CD4-positive, CD25-positive, alpha-beta regulatory T cell (primary cell): ENCODE measurements at regions not wholly inside any gene's neighbourhood (a gene's known extent, or its start where the extent isn't known, plus 50 kb on each side); places are given as distances from the start of the nearest gene placed in this dataset.

ENCODE experiments used
- ATAC-seq, 2 donors: fragments of 150-1000 bp; cut with Tn5 transposase; one replicate each; pipeline ENCODE4 v1.10.0; 2021; ENCODE audit warnings: low read depth in 2 of 2, moderate number of reproducible peaks in 2 of 2, moderate library complexity in 1 of 2
- DNase-seq, 3 donors: peaks; one replicate each; pipeline versions ENCODE4 v3.0.0 to v3.0.0-alpha.2; 2012 to 2022; ENCODE audit warnings: mixed read lengths in 1 of 3
- H3K27ac ChIP-seq: one replicate; pipeline ENCODE4 v1.7.0; 2013; ENCODE audit warnings: mild to moderate bottlenecking, low read length; ENCODE audit not compliant: insufficient read depth, poor library complexity, severe bottlenecking
- H3K27me3 ChIP-seq: one replicate; pipeline ENCODE4 v1.7.0; 2013; ENCODE audit warnings: low read length; ENCODE audit not compliant: control insufficient read depth, insufficient read depth
- H3K36me3 ChIP-seq: one replicate; pipeline ENCODE4 v1.7.0; 2013; ENCODE audit warnings: mild to moderate bottlenecking, low read length, moderate library complexity; ENCODE audit not compliant: control insufficient read depth, insufficient read depth
- H3K4me1 ChIP-seq: 2 replicates; pipeline ENCODE4 v1.7.0; 2013; ENCODE audit warnings: mild to moderate bottlenecking, low read length; ENCODE audit not compliant: insufficient read depth, control insufficient read depth, poor library complexity, severe bottlenecking
- H3K4me3 ChIP-seq: one replicate; pipeline ENCODE4 v1.7.0; 2013; ENCODE audit warnings: low read depth, mild to moderate bottlenecking, low read length, moderate library complexity
- H3K9me3 ChIP-seq, 2 experiments: 1 replicate in 1 of 2; 2 replicates in 1 of 2; pipeline ENCODE4 v1.7.0; 2013; ENCODE audit warnings: low read length in 2 of 2, mild to moderate bottlenecking in 1 of 2, moderate library complexity in 1 of 2; ENCODE audit not compliant: control insufficient read depth in 2 of 2
- H3K27ac Mint-ChIP-seq, 3 donors: one replicate each; pipeline ENCODE4 v1.8.0; 2020 to 2022; ENCODE audit warnings: mild to moderate bottlenecking in 3 of 3, mixed read lengths in 3 of 3, moderate library complexity in 2 of 3
- H3K27me3 Mint-ChIP-seq: one replicate; pipeline ENCODE4 v1.8.0; 2022; ENCODE audit warnings: mild to moderate bottlenecking, mixed read lengths
- H3K36me3 Mint-ChIP-seq: one replicate; pipeline ENCODE4 v1.8.0; 2020; ENCODE audit warnings: mixed read lengths
- H3K4me1 Mint-ChIP-seq, 4 donors: one replicate each; pipeline ENCODE4 v1.8.0; 2020 to 2022; ENCODE audit warnings: mixed read lengths in 4 of 4, mild to moderate bottlenecking in 1 of 4
- H3K4me3 Mint-ChIP-seq, 4 donors: one replicate each; pipeline ENCODE4 v1.8.0; 2020 to 2022; ENCODE audit warnings: mild to moderate bottlenecking in 4 of 4, mixed read lengths in 4 of 4, moderate library complexity in 3 of 4
- H3K9me3 Mint-ChIP-seq, 7 donors: one replicate each; pipeline ENCODE4 v1.8.0; 2020 to 2022; ENCODE audit warnings: mixed read lengths in 7 of 7, mild to moderate bottlenecking in 3 of 7, moderate library complexity in 2 of 7

DNA sequence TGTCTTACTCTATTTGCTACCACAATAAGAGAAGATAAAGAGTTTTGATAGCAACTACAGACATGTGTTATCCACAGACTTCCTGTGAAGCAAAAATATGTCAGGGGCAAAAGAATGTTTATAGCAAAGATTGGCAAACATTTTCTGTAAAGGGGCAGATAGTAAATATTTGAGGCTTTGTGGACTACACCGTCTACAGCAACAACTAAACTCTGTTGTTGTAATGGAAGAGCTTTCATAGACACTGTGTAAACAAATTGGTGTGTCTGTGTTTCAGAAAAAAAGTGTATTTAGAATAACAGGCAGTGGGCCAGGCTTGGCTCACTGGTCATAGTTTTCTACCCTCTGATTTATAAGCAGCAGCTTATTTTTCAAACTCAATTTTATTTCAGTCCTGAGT, 521.4 kb downstream of the ANKRD7 start:
- Histone ChIP-seq H3K4me1 (no peaks in the 10 kb centered on the region), H3K27me3 (no peaks in the 10 kb centered on the region), H3K9me3 (no peaks in the 10 kb centered on the region), H3K36me3 (no peaks in the 10 kb centered on the region), H3K4me3 (no peak overlapping the region), H3K27ac (no peak overlapping the region)
- Mint-ChIP-seq H3K27ac (no peak overlapping the region), H3K4me3 (no peak overlapping the region), H3K4me1 (no peaks in the 10 kb centered on the region), H3K9me3 (peaks cover 0 to 16% (median 7%) of the 10 kb centered on the region in 7 donors), H3K36me3 (no peaks in the 10 kb centered on the region), H3K27me3 (no peaks in the 10 kb centered on the region)
- no peak for ATAC-seq
- DNase-seq: no peak

DNA sequence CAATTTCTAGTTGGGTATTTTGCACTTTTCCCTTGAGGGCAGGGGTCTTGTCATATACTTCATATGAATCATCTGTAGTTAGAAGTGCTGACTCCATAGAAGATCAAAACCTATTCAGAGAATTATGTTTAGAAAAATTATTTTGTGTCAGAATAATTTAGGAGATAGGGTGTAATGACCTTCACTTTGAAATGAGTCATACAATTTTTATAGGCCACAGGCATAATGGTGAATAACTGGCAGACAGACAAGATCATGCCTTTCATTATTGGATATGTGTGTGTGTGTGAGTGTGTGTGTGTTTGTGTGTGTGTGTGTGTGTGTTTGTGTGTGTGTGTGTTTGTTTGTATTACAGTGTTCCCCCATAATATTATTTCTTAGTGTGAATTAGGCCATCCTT, 523.0 kb downstream of the ANKRD7 start:
- Histone ChIP-seq H3K9me3 (no peaks in the 10 kb centered on the region), H3K4me1 (no peaks in the 10 kb centered on the region), H3K36me3 (no peaks in the 10 kb centered on the region), H3K27ac (no peak overlapping the region), H3K27me3 (no peaks in the 10 kb centered on the region), H3K4me3 (no peak overlapping the region)
- H3K27ac Mint-ChIP-seq: no peak overlapping the region
- no peaks in the 10 kb centered on the region for H3K36me3 Mint-ChIP-seq
- H3K9me3 Mint-ChIP-seq: peaks cover 0 to 20% (median 6%) of the 10 kb centered on the region in 7 donors
- no peak overlapping the region for H3K4me3 Mint-ChIP-seq
- H3K4me1 Mint-ChIP-seq: no peaks in the 10 kb centered on the region
- no peak for DNase-seq
- H3K27me3 Mint-ChIP-seq: no peaks in the 10 kb centered on the region
- no peak for ATAC-seq

DNA sequence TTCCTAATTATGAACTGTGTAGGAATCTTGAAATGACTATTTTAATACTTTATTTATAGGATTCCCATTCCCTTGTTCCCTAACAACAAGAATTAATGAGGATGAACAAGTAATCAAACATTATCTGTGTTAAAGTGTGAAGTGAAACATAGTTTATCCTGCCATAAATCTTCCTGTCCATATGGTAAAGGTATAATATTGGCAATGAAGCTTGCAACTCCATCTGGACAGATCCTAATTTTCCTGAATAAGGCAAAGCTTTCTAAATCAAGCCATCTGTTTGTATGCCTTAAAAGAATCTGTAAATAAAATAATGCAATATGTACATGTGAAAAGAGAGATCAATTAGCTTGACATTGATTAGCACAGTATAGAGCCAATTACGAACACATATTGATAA, 529.0 kb downstream of the ANKRD7 start:
- no peak overlapping the region for H3K4me3 Mint-ChIP-seq
- no peaks in the 10 kb centered on the region for H3K4me1 Mint-ChIP-seq
- no peaks in the 10 kb centered on the region for H3K9me3 ChIP-seq
- H3K9me3 Mint-ChIP-seq: peaks cover 0 to 14% (median 4%) of the 10 kb centered on the region in 7 donors
- H3K27ac ChIP-seq: no peak overlapping the region
- no peak overlapping the region for H3K4me3 ChIP-seq
- H3K4me1 ChIP-seq: no peaks in the 10 kb centered on the region
- H3K27me3 ChIP-seq: no peaks in the 10 kb centered on the region
- DNase-seq (no peak), ATAC-seq (no peak)
- no peaks in the 10 kb centered on the region for H3K27me3 Mint-ChIP-seq
- H3K36me3 ChIP-seq: no peaks in the 10 kb centered on the region
- no peak overlapping the region for H3K27ac Mint-ChIP-seq
- H3K36me3 Mint-ChIP-seq: no peaks in the 10 kb centered on the region

DNA sequence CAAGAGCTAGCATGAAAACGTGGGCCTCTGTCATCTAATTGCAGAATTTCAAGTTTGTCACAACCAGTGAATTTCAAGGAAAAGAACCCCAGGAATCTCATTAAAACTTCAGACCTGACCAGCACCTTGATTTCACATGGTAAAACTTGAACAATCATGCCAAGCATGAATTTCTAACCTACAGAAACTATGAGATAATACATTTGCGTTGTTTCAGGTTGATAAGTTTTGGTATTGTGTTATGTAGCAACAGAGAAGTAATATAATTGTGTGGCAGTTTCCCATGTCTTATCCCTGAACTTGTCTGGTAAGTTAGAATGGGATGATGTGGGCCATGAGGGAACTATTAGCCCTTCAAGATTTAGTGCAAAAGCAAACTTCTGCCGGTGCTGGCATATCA, 530.1 kb downstream of the ANKRD7 start:
- H3K9me3 Mint-ChIP-seq: peaks cover 0 to 14% (median 4%) of the 10 kb centered on the region in 7 donors
- no peaks in the 10 kb centered on the region for H3K36me3 Mint-ChIP-seq
- Histone ChIP-seq H3K4me1 (no peaks in the 10 kb centered on the region), H3K27me3 (no peaks in the 10 kb centered on the region), H3K36me3 (no peaks in the 10 kb centered on the region), H3K4me3 (no peak overlapping the region), H3K9me3 (no peaks in the 10 kb centered on the region), H3K27ac (no peak overlapping the region)
- DNase-seq (no peak), ATAC-seq (no peak)
- no peak overlapping the region for H3K4me3 Mint-ChIP-seq
- H3K27me3 Mint-ChIP-seq: no peaks in the 10 kb centered on the region
- H3K4me1 Mint-ChIP-seq: no peaks in the 10 kb centered on the region
- H3K27ac Mint-ChIP-seq: no peak overlapping the region

DNA sequence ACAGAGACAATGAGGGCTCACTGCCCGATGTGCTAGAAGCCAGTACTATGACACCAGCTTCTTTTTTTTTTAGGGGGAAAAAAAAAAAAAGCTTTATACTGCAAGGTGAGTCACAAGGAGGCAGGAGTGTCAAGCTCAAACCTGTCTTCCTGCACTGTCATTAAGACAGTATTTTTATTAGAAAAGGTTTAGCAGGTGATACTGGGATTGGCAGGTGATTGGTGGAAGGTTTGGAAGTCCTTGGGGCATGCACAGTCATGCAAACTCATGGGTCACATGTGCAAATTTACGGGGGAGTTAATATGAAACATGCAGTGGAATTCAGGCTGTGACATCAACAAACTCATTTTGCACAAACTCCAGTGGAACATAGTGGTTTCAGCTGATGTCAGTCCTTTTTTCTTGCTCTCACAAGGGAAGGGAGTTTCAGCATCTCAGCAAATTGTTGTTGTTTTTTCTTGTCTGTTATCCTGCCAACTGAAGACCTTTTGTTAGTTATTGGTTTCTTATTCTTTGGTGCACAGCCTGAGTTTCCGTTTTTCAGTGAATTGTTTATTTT, 530.6 kb downstream of the ANKRD7 start:
- Mint-ChIP-seq H3K4me3 (no peak overlapping the region), H3K27me3 (no peaks in the 10 kb centered on the region), H3K9me3 (peaks cover 0 to 14% (median 4%) of the 10 kb centered on the region in 7 donors), H3K4me1 (no peaks in the 10 kb centered on the region), H3K36me3 (no peaks in the 10 kb centered on the region), H3K27ac (no peak overlapping the region)
- ATAC-seq (no peak), DNase-seq (no peak)
- H3K4me1 ChIP-seq: no peaks in the 10 kb centered on the region
- H3K27ac ChIP-seq: no peak overlapping the region
- H3K4me3 ChIP-seq: no peak overlapping the region
- H3K9me3 ChIP-seq: no peaks in the 10 kb centered on the region
- H3K36me3 ChIP-seq: no peaks in the 10 kb centered on the region
- H3K27me3 ChIP-seq: no peaks in the 10 kb centered on the region

DNA sequence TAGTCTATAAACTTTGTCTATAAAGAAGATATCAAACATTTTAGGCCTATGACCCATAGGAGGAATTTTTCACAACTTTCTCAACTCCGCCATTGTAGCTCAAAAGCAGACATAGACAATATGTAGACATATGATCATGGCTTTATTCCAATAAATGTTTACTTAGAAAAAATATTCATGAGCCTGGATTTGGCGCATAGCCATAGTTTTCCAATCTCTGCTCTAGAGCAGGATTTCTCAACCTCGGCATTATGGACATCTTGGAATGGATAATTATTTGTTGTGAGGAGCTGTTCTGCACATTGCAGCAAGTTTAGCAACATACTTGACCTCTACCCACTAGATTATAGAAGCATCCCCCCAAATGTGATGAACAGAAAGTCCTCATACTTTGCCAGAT, 532.6 kb downstream of the ANKRD7 start:
- H3K4me3 Mint-ChIP-seq: no peak overlapping the region
- no peak for DNase-seq

DNA sequence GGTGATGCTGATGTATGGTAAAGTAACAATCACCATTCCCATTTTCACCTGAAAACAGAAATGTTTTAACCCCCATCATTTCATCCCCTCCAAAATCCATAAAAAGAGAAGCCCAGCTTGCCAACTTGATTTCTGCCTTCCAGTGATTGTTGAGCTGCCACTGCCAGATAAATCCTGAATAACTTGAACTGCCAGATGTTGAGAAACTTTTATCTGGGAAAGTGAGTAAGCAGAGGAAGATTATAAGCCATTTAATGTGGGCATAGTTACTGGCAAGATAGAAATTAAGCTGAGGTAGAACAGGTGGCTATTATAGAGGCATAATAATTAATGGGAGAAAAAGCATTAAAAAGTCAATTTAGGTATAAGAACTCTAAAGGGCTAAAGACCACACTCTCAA, 534.1 kb downstream of the ANKRD7 start:
- ATAC-seq (no peak), DNase-seq (no peak)
- Mint-ChIP-seq H3K4me3 (no peak overlapping the region), H3K9me3 (peaks cover 0 to 20% (median 5%) of the 10 kb centered on the region in 7 donors), H3K4me1 (no peaks in the 10 kb centered on the region), H3K36me3 (no peaks in the 10 kb centered on the region), H3K27ac (no peak overlapping the region), H3K27me3 (no peaks in the 10 kb centered on the region)
- Histone ChIP-seq H3K4me3 (no peak overlapping the region), H3K27ac (no peak overlapping the region), H3K36me3 (no peaks in the 10 kb centered on the region), H3K4me1 (no peaks in the 10 kb centered on the region), H3K9me3 (no peaks in the 10 kb centered on the region), H3K27me3 (no peaks in the 10 kb centered on the region)

More for the DNA sequence above, 532.6 kb downstream of the ANKRD7 start:
- no peaks in the 10 kb centered on the region for H3K4me1 Mint-ChIP-seq
- H3K9me3 ChIP-seq: no peaks in the 10 kb centered on the region
- no peak overlapping the region for H3K27ac ChIP-seq
- H3K4me1 ChIP-seq: no peaks in the 10 kb centered on the region
- H3K27me3 ChIP-seq: no peaks in the 10 kb centered on the region
- H3K4me3 ChIP-seq: no peak overlapping the region
- H3K27ac Mint-ChIP-seq: no peak overlapping the region
- ATAC-seq: no peak
- H3K27me3 Mint-ChIP-seq: no peaks in the 10 kb centered on the region
- H3K36me3 Mint-ChIP-seq: no peaks in the 10 kb centered on the region
- H3K9me3 Mint-ChIP-seq: peaks cover 0 to 10% (median 3%) of the 10 kb centered on the region in 7 donors
- no peaks in the 10 kb centered on the region for H3K36me3 ChIP-seq

DNA sequence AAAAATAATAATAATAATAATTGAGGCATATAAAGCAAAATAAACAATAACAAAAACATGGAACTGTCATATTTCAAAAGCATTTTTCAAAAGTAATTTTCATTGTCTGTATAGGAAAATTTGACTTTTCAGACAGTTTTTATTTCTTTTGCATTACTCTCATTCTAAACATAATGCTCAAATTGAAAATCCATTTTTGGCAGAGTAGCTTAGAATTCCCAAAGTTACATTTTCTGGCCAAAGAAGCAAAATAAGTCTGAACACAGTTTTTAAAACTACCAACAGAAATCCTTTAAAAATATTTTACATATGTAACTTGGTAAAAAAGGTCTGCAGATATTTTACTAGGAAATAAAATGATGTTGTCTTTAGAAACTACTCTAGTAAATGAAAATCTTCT, 535.4 kb downstream of the ANKRD7 start:
- Mint-ChIP-seq H3K27ac (no peak overlapping the region), H3K27me3 (no peaks in the 10 kb centered on the region), H3K36me3 (no peaks in the 10 kb centered on the region), H3K9me3 (peaks cover 0 to 24% (median 6%) of the 10 kb centered on the region in 7 donors), H3K4me3 (no peak overlapping the region), H3K4me1 (no peaks in the 10 kb centered on the region)
- H3K36me3 ChIP-seq: no peaks in the 10 kb centered on the region
- H3K9me3 ChIP-seq: no peaks in the 10 kb centered on the region
- no peaks in the 10 kb centered on the region for H3K27me3 ChIP-seq
- H3K27ac ChIP-seq: no peak overlapping the region
- H3K4me1 ChIP-seq: no peaks in the 10 kb centered on the region
- DNase-seq: no peak
- H3K4me3 ChIP-seq: no peak overlapping the region
- ATAC-seq: no peak
